GM12878 (cell line): ENCODE measurements at regions not wholly inside any gene's neighbourhood (a gene's known extent, or its start where the extent isn't known, plus 50 kb on each side); places are given as distances from the start of the nearest gene placed in this dataset.

ENCODE experiments used
- ATAC-seq: fragments of 200-7000 bp; cut with Tn5 transposase; 3 replicates; pipeline ENCODE4 v1.9.1; 2020; ENCODE audit warnings: mild to moderate bottlenecking, moderate library complexity
- BruUV-seq: library from RNA; stranded (reverse); fragments of 400-500 nt; replicated peaks from 2 replicates; lab custom pipeline; 2021; lab: Mats Ljungman, UMichigan
- CTCF ChIA-PET: fragments of 300-600 bp; sonication (Branson Sonifier 250); formaldehyde crosslinking; extraction: SDS; loops from one replicate; lab custom pipeline; 2021; ENCODE audit warnings: inconsistent platforms; lab: Yijun Ruan, JAX
- POLR2A ChIA-PET: fragments of 350-600 bp; formaldehyde crosslinking; extraction: SDS; loops from one replicate; lab custom pipeline; 2021; ENCODE audit warnings: inconsistent platforms; lab: Charles Lee
- RAD21 ChIA-PET: fragments of 300-600 bp; sonication (Branson Sonifier 250); formaldehyde crosslinking; loops from one replicate; lab custom pipeline; 2023; ENCODE audit warnings: antibody characterized with exemption; ENCODE audit not compliant: unreplicated experiment; lab: Charles Lee
- SMC1A ChIA-PET: fragments of 300-600 bp; sonication (Branson Sonifier 250); formaldehyde crosslinking; loops from one replicate; lab custom pipeline; 2023; ENCODE audit not compliant: unreplicated experiment, uncharacterized antibody; lab: Charles Lee
- DNase-seq: peaks from one replicate; pipeline ENCODE4 v3.0.0-alpha.2; 2011; ENCODE audit warnings: low read depth, low spot score
- FAIRE-seq: peaks from 3 replicates; lab custom pipeline; 2011; peaks lifted over from hg19 to GRCh38; lab: Jason Lieb, UNC
- H2AFZ ChIP-seq: 2 replicates; pipeline ENCODE4 v1.6.0; 2011; ENCODE audit warnings: low read depth, low read length, control low read depth; ENCODE audit not compliant: control insufficient read depth
- H3K27ac ChIP-seq: 2 replicates; pipeline ENCODE4 v1.5.1; 2011; ENCODE audit warnings: control low read depth; ENCODE audit not compliant: control insufficient read depth, insufficient read depth
- H3K27me3 ChIP-seq, 2 experiments: replicated peaks in 1 of 2; 2 replicates each; pipeline versions ENCODE4 v1.6.0 to v1.6.1; 2011; ENCODE audit warnings: low read length in 1 of 2; ENCODE audit not compliant: control insufficient read depth in 2 of 2, insufficient read depth in 2 of 2
- H3K36me3 ChIP-seq, 2 experiments: 2 replicates each; pipeline ENCODE4 v1.5.1; 2011; ENCODE audit warnings: low read length in 1 of 2; ENCODE audit not compliant: control insufficient read depth in 2 of 2, insufficient read depth in 2 of 2
- H3K4me1 ChIP-seq: 2 replicates; pipeline ENCODE4 v1.6.1; 2011; ENCODE audit warnings: mild to moderate bottlenecking, low read length, moderate library complexity, mixed read lengths; ENCODE audit not compliant: control insufficient read depth, insufficient read depth
- H3K4me2 ChIP-seq: 2 replicates; pipeline ENCODE4 v1.6.0; 2011; ENCODE audit warnings: control low read depth; ENCODE audit not compliant: control insufficient read depth, insufficient read depth
- H3K4me3 ChIP-seq: fragments of 200-600 bp; sonication (generic); 2 replicates; pipeline ENCODE4 v1.5.1; 2016
- H3K79me2 ChIP-seq: 2 replicates; pipeline ENCODE4 v1.6.0; 2011; ENCODE audit warnings: low read length; ENCODE audit not compliant: control insufficient read depth, insufficient read depth
- H3K9ac ChIP-seq: 2 replicates; pipeline ENCODE4 v1.8.0; 2011; ENCODE audit warnings: low read length, control low read depth, mixed read lengths; ENCODE audit not compliant: control insufficient read depth, insufficient read depth
- H3K9me3 ChIP-seq: replicated peaks from 3 replicates; pipeline ENCODE4 v1.5.1; 2011; ENCODE audit warnings: mild to moderate bottlenecking, low read length; ENCODE audit not compliant: control insufficient read depth, insufficient read depth
- H4K20me1 ChIP-seq: 2 replicates; pipeline ENCODE4 v1.6.0; 2011; ENCODE audit not compliant: control insufficient read depth, insufficient read depth
- EZH2 ChIP-seq: IDR thresholded peaks from 2 replicates; pipeline ENCODE4 v1.6.1; 2012; ENCODE audit warnings: low read depth, mild to moderate bottlenecking, control low read depth, inconsistent platforms, low read length, borderline replicate concordance; ENCODE audit not compliant: control insufficient read depth
- GABPA ChIP-seq: IDR thresholded peaks from 2 replicates; pipeline ENCODE4 v1.6.1; 2014; ENCODE audit warnings: antibody characterized with exemption, low read depth, mild to moderate bottlenecking, inconsistent platforms
- MTA2 ChIP-seq: fragments of 450-650 bp; IDR thresholded peaks from 2 replicates; pipeline ENCODE4 v1.6.1; 2016; ENCODE audit warnings: low read depth, mild to moderate bottlenecking, moderate library complexity
- RAD51 ChIP-seq: fragments of 450-650 bp; IDR thresholded peaks from 2 replicates; pipeline ENCODE4 v1.6.1; 2016; ENCODE audit warnings: moderate library complexity, mild to moderate bottlenecking, inconsistent platforms
- RUNX3 ChIP-seq: IDR thresholded peaks from 2 replicates; pipeline ENCODE4 v1.6.1; 2012; ENCODE audit warnings: low read length, inconsistent platforms
- SREBF2 ChIP-seq: IDR thresholded peaks from 2 replicates; pipeline ENCODE4 v1.6.1; 2012; ENCODE audit warnings: mild to moderate bottlenecking, low read length
- STAT3 ChIP-seq: IDR thresholded peaks from 2 replicates; pipeline ENCODE4 v1.6.1; 2011; ENCODE audit warnings: low read depth, low read length, improper control_type of control experiment
- TBL1XR1 ChIP-seq: IDR thresholded peaks from 2 replicates; pipeline ENCODE4 v1.6.1; 2012; ENCODE audit warnings: low read depth, low read length, improper control_type of control experiment
- TCF3 ChIP-seq: IDR thresholded peaks from 2 replicates; pipeline ENCODE4 v1.6.1; 2012; ENCODE audit warnings: low read depth, mild to moderate bottlenecking, low read length, borderline replicate concordance; ENCODE audit not compliant: insufficient read depth
- in situ Hi-C: fragments of 300-500 bp; cut with MboI; formaldehyde crosslinking; loops from 9 replicates; pipeline ENCODE4 v1.14.3; 2018; ENCODE audit warnings: mixed read lengths
- intact Hi-C: fragments of 100-400 bp; cut with micrococcal nuclease; formaldehyde crosslinking; loops from one replicate; pipeline ENCODE4 v1.14.2; 2022; ENCODE audit not compliant: unreplicated experiment
- TF ChIP-seq, protein P1 (sequence below): IDR thresholded peaks from 2 replicates; pipeline ENCODE4 v1.6.1; 2012; ENCODE audit warnings: low read depth, low read length, improper control_type of control experiment
- TF ChIP-seq, protein P2 (sequence below): IDR thresholded peaks from 2 replicates; pipeline ENCODE4 v1.6.1; 2011; ENCODE audit warnings: borderline replicate concordance, low read depth, mild to moderate bottlenecking, moderate library complexity, mixed read lengths, low read length; ENCODE audit not compliant: insufficient read depth; ENCODE audit errors: extremely low read length
- TF ChIP-seq, protein P3 (sequence below): fragments of 450-650 bp; conservative IDR thresholded peaks from 2 replicates; pipeline ENCODE4 v1.6.1; 2017; ENCODE audit warnings: mild to moderate bottlenecking, moderate library complexity
- TF ChIP-seq, protein P4 (sequence below): fragments of 450-650 bp; IDR thresholded peaks from 2 replicates; pipeline ENCODE4 v1.6.1; 2017; ENCODE audit warnings: mild to moderate bottlenecking, moderate library complexity
- TF ChIP-seq, protein P5 (sequence below): fragments of 450-650 bp; formaldehyde crosslinking; IDR thresholded peaks from 2 replicates; pipeline ENCODE4 v1.4.0; 2022; ENCODE audit warnings: mild to moderate bottlenecking, moderate library complexity

DNA sequence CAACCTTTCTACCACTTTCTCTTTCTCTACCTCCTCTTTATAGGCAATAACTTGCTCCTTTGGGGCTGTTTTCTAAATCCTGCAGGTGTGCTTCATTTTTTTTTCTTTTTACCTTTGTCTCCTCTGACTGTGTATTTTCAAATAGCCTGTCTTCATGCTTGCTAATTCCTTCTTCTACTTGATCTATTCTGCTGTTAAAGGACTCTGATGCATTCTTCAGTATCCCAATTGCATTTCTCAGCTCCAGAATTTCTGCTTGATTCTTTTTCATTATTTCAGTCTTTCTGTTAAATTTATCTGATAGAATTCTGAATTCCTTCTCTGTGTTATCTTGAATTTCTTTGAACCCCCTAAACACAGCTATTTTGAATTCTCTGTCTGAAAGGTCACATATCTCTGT, 67.7 kb upstream of the IL2 start:
- ATAC-seq: no peak
- Histone ChIP-seq H3K36me3 (no peaks in the 10 kb centered on the region), H3K9ac (no peak overlapping the region), H3K4me3 (no peak overlapping the region), H2AFZ (no peak overlapping the region), H4K20me1 (no peaks in the 10 kb centered on the region; the same call in 1 of the 2 replicates), H3K27ac (no peak overlapping the region), H3K4me1 (no peaks in the 10 kb centered on the region), H3K79me2 (no peaks in the 10 kb centered on the region), H3K4me2 (no peak overlapping the region), H3K27me3 (no peaks in the 10 kb centered on the region; a peak in 1 of 4 replicates), H3K9me3 (no peaks in the 10 kb centered on the region)
- ChIA-PET POLR2A (no interaction called here), SMC1A (no interaction called here), CTCF (no interaction called here), RAD21 (no interaction called here)
- intact Hi-C loops: no loop called here
- no TSS peak for BruUV-seq
- DNase-seq: no peak
- in situ Hi-C loops: no loop called here
- no peak for FAIRE-seq
- TF ChIP-seq, protein P1, sequence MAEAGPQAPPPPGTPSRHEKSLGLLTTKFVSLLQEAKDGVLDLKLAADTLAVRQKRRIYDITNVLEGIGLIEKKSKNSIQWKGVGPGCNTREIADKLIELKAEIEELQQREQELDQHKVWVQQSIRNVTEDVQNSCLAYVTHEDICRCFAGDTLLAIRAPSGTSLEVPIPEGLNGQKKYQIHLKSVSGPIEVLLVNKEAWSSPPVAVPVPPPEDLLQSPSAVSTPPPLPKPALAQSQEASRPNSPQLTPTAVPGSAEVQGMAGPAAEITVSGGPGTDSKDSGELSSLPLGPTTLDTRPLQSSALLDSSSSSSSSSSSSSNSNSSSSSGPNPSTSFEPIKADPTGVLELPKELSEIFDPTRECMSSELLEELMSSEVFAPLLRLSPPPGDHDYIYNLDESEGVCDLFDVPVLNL: no peak
- TF ChIP-seq EZH2: no peak
- TF ChIP-seq, protein P2, sequence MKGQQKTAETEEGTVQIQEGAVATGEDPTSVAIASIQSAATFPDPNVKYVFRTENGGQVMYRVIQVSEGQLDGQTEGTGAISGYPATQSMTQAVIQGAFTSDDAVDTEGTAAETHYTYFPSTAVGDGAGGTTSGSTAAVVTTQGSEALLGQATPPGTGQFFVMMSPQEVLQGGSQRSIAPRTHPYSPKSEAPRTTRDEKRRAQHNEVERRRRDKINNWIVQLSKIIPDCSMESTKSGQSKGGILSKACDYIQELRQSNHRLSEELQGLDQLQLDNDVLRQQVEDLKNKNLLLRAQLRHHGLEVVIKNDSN: no peak
- TF ChIP-seq RAD51: no peak
- TF ChIP-seq, protein P3, sequence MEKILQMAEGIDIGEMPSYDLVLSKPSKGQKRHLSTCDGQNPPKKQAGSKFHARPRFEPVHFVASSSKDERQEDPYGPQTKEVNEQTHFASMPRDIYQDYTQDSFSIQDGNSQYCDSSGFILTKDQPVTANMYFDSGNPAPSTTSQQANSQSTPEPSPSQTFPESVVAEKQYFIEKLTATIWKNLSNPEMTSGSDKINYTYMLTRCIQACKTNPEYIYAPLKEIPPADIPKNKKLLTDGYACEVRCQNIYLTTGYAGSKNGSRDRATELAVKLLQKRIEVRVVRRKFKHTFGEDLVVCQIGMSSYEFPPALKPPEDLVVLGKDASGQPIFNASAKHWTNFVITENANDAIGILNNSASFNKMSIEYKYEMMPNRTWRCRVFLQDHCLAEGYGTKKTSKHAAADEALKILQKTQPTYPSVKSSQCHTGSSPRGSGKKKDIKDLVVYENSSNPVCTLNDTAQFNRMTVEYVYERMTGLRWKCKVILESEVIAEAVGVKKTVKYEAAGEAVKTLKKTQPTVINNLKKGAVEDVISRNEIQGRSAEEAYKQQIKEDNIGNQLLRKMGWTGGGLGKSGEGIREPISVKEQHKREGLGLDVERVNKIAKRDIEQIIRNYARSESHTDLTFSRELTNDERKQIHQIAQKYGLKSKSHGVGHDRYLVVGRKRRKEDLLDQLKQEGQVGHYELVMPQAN: no peak
- no peak for TF ChIP-seq RUNX3
- TF ChIP-seq STAT3: no peak
- TF ChIP-seq TCF3: no peak
- TF ChIP-seq, protein P4, sequence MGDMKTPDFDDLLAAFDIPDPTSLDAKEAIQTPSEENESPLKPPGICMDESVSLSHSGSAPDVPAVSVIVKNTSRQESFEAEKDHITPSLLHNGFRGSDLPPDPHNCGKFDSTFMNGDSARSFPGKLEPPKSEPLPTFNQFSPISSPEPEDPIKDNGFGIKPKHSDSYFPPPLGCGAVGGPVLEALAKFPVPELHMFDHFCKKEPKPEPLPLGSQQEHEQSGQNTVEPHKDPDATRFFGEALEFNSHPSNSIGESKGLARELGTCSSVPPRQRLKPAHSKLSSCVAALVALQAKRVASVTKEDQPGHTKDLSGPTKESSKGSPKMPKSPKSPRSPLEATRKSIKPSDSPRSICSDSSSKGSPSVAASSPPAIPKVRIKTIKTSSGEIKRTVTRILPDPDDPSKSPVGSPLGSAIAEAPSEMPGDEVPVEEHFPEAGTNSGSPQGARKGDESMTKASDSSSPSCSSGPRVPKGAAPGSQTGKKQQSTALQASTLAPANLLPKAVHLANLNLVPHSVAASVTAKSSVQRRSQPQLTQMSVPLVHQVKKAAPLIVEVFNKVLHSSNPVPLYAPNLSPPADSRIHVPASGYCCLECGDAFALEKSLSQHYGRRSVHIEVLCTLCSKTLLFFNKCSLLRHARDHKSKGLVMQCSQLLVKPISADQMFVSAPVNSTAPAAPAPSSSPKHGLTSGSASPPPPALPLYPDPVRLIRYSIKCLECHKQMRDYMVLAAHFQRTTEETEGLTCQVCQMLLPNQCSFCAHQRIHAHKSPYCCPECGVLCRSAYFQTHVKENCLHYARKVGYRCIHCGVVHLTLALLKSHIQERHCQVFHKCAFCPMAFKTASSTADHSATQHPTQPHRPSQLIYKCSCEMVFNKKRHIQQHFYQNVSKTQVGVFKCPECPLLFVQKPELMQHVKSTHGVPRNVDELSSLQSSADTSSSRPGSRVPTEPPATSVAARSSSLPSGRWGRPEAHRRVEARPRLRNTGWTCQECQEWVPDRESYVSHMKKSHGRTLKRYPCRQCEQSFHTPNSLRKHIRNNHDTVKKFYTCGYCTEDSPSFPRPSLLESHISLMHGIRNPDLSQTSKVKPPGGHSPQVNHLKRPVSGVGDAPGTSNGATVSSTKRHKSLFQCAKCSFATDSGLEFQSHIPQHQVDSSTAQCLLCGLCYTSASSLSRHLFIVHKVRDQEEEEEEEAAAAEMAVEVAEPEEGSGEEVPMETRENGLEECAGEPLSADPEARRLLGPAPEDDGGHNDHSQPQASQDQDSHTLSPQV: no peak
- no peak for TF ChIP-seq SREBF2
- TF ChIP-seq, protein P5, sequence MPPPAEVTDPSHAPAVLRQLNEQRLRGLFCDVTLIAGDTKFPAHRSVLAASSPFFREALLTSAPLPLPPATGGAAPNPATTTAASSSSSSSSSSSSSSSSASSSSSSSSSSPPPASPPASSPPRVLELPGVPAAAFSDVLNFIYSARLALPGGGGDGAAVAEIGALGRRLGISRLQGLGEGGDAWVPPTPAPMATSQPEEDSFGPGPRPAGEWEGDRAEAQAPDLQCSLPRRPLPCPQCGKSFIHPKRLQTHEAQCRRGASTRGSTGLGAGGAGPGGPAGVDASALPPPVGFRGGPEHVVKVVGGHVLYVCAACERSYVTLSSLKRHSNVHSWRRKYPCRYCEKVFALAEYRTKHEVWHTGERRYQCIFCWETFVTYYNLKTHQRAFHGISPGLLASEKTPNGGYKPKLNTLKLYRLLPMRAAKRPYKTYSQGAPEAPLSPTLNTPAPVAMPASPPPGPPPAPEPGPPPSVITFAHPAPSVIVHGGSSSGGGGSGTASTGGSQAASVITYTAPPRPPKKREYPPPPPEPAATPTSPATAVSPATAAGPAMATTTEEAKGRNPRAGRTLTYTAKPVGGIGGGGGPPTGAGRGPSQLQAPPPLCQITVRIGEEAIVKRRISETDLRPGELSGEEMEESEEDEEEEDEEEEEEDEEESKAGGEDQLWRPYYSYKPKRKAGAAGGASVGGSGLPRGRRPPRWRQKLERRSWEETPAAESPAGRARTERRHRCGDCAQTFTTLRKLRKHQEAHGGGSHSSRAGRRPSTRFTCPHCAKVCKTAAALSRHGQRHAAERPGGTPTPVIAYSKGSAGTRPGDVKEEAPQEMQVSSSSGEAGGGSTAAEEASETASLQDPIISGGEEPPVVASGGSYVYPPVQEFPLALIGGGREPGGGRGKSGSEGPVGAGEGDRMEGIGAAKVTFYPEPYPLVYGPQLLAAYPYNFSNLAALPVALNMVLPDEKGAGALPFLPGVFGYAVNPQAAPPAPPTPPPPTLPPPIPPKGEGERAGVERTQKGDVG (CRISPR knock-in tag): no peak
- no peak for TF ChIP-seq TBL1XR1
- TF ChIP-seq GABPA: no peak
- no peak for TF ChIP-seq MTA2
